Smooth muscle cell (in vitro differentiated cells): ENCODE measurements at regions not wholly inside any gene's neighbourhood (a gene's known extent, or its start where the extent isn't known, plus 50 kb on each side); places are given as distances from the start of the nearest gene placed in this dataset.
A peak's percentile ranks its signal among the peaks of the same experiment; 100 is the strongest.

Experiments
- DNase-seq: peaks from one replicate; lab custom pipeline; 2025; ENCODE audit not compliant: unreplicated experiment; lab: John Stamatoyannopoulos, UW
- H2AFZ ChIP-seq: fragments of 200-600 bp; sonication (generic); 2 replicates; pipeline ENCODE4 v1.6.0; 2016; ENCODE audit warnings: antibody characterized with exemption, low read depth, mild to moderate bottlenecking
- H3F3A ChIP-seq: fragments of 200-600 bp; sonication (generic); 2 replicates; pipeline ENCODE4 v1.6.0; 2017; ENCODE audit warnings: antibody characterized with exemption, low read depth
- H3K27ac ChIP-seq: fragments of 200-600 bp; sonication (generic); 2 replicates; pipeline ENCODE4 v1.5.1; 2016; ENCODE audit warnings: low read depth, mild to moderate bottlenecking
- H3K27me3 ChIP-seq: fragments of 200-600 bp; sonication (generic); 2 replicates; pipeline ENCODE4 v1.6.1; 2016; ENCODE audit warnings: low read depth, mild to moderate bottlenecking
- H3K36me3 ChIP-seq: fragments of 200-600 bp; sonication (generic); 2 replicates; pipeline ENCODE4 v1.5.1; 2016; ENCODE audit warnings: low read depth
- H3K4me1 ChIP-seq: fragments of 200-600 bp; sonication (generic); 2 replicates; pipeline ENCODE4 v1.5.1; 2016; ENCODE audit warnings: low read depth
- H3K4me2 ChIP-seq: fragments of 200-600 bp; sonication (generic); 2 replicates; pipeline ENCODE4 v1.6.0; 2016; ENCODE audit warnings: mild to moderate bottlenecking
- H3K4me3 ChIP-seq: fragments of 200-600 bp; sonication (generic); 2 replicates; pipeline ENCODE4 v1.5.1; 2016; ENCODE audit warnings: mild to moderate bottlenecking
- H3K79me2 ChIP-seq: fragments of 200-600 bp; sonication (generic); 2 replicates; pipeline ENCODE4 v1.6.0; 2016; ENCODE audit warnings: low read depth, mild to moderate bottlenecking
- H3K9ac ChIP-seq: fragments of 200-600 bp; sonication (generic); 2 replicates; pipeline ENCODE4 v1.6.0; 2016; ENCODE audit warnings: low read depth
- H3K9me3 ChIP-seq: fragments of 200-600 bp; sonication (generic); replicated peaks from 2 replicates; pipeline ENCODE4 v1.5.1; 2016; ENCODE audit warnings: low read depth
- H4K20me1 ChIP-seq: fragments of 200-600 bp; sonication (generic); 2 replicates; pipeline ENCODE4 v1.6.0; 2016; ENCODE audit warnings: low read depth
- CTCF ChIP-seq: fragments of 200-600 bp; sonication (generic); IDR thresholded peaks from 2 replicates; pipeline ENCODE4 v1.5.1; 2017; ENCODE audit warnings: borderline replicate concordance, mild to moderate bottlenecking, antibody characterized with exemption; ENCODE audit not compliant: insufficient read depth, poor library complexity, severe bottlenecking
- WGBS: methylation state at CpG from one replicate; pipeline ENCODE4 v1.1.7; 2016; ENCODE audit warnings: low lambda C conversion rate; 5-methylcytosine and 5-hydroxymethylcytosine counted together

GRCh38 chr2:10193851-10194820 lies 71.6 kb downstream of the RRM2 start:
- no peaks in the 10 kb centered on the region for H3K79me2 ChIP-seq
- no peaks in the 10 kb centered on the region for H3K36me3 ChIP-seq
- H3K4me2 ChIP-seq, result peak overlapping the region; percentile 11
- H3F3A ChIP-seq, result no peaks in the 10 kb centered on the region
- H2AFZ ChIP-seq, result no peak overlapping the region
- H3K27me3 ChIP-seq, result no peaks in the 10 kb centered on the region
- no peak overlapping the region for H3K4me3 ChIP-seq
- no peak overlapping the region for H3K27ac ChIP-seq
- DNase-seq, result no peak
- no peaks in the 10 kb centered on the region for H3K9me3 ChIP-seq
- H3K4me1 ChIP-seq, result no peaks in the 10 kb centered on the region
- TF ChIP-seq CTCF, result no peak
- no peaks in the 10 kb centered on the region for H4K20me1 ChIP-seq
- WGBS, result 67% methylated on average over 27 of the region's 27 CpGs
- H3K9ac ChIP-seq, result no peak overlapping the region

GRCh38 chr2:10195278-10196109 lies 73.0 kb downstream of the RRM2 start:
- Histone ChIP-seq H4K20me1 (no peaks in the 10 kb centered on the region), H3K79me2 (no peaks in the 10 kb centered on the region), H3F3A (no peaks in the 10 kb centered on the region)

GRCh38 chr2:10196110-10196892 lies 73.8 kb downstream of the RRM2 start:
- Histone ChIP-seq H3K27me3 (no peaks in the 10 kb centered on the region), H3K27ac (no peak overlapping the region), H3K4me3 (no peak overlapping the region), H2AFZ (no peak overlapping the region), H3K9ac (no peak overlapping the region), H3F3A (no peaks in the 10 kb centered on the region), H3K4me1 (no peaks in the 10 kb centered on the region), H3K36me3 (no peaks in the 10 kb centered on the region), H3K79me2 (no peaks in the 10 kb centered on the region), H3K9me3 (no peaks in the 10 kb centered on the region), H4K20me1 (no peaks in the 10 kb centered on the region), H3K4me2 (no peak overlapping the region)
- DNase-seq, result no peak
- no peak for TF ChIP-seq CTCF
- WGBS, result 83% methylated on average over 22 of the region's 22 CpGs

More at GRCh38 chr2:10195278-10196109, 73.0 kb downstream of the RRM2 start:
- H3K27me3 ChIP-seq, result no peaks in the 10 kb centered on the region
- no peaks in the 10 kb centered on the region for H3K9me3 ChIP-seq
- H3K36me3 ChIP-seq, result no peaks in the 10 kb centered on the region
- H3K27ac ChIP-seq, result no peak overlapping the region
- 95% methylated on average over 27 of the region's 27 CpGs for WGBS
- H2AFZ ChIP-seq, result no peak overlapping the region
- H3K4me3 ChIP-seq, result no peak overlapping the region
- no peaks in the 10 kb centered on the region for H3K4me1 ChIP-seq
- TF ChIP-seq CTCF, result no peak
- no peak overlapping the region for H3K4me2 ChIP-seq
- H3K9ac ChIP-seq, result no peak overlapping the region
- DNase-seq, result no peak
